ENCODE measurements at regions not wholly inside any gene's neighbourhood (a gene's known extent, or its start where the extent isn't known, plus 50 kb on each side); places are given as distances from the start of the nearest gene placed in this dataset.

DNA sequence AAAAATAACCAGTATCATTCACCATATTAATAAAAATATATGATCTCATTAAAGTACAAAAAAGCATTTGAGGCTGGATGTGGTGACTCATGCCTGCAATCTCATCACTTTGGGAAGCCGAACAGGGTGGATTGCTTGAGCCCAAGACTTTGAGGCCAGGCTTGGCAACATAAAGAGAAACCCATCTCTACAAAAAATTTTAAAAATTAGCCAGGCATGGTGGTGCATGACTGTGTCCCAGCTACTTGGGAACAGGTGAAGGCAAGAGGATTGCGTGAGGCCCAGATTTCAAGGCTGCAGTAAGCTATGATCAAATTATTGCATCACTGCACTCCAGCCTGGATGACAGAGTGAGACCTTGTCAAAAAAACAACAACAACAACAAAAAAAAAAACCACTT is 75.9 kb downstream of the RAD51AP2 start:
- TF ChIP-seq, protein P1, sequence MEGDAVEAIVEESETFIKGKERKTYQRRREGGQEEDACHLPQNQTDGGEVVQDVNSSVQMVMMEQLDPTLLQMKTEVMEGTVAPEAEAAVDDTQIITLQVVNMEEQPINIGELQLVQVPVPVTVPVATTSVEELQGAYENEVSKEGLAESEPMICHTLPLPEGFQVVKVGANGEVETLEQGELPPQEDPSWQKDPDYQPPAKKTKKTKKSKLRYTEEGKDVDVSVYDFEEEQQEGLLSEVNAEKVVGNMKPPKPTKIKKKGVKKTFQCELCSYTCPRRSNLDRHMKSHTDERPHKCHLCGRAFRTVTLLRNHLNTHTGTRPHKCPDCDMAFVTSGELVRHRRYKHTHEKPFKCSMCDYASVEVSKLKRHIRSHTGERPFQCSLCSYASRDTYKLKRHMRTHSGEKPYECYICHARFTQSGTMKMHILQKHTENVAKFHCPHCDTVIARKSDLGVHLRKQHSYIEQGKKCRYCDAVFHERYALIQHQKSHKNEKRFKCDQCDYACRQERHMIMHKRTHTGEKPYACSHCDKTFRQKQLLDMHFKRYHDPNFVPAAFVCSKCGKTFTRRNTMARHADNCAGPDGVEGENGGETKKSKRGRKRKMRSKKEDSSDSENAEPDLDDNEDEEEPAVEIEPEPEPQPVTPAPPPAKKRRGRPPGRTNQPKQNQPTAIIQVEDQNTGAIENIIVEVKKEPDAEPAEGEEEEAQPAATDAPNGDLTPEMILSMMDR (IDR thresholded peaks at IDR 0.05; ENCODE audit: borderline replicate concordance, extremely low read depth, insufficient read depth), result no peak
- no peak for DNase-seq
- no peak overlapping the region for H3K27ac ChIP-seq (ENCODE audit: low read depth in 2 of 2, low read length in 2 of 2)
- no peaks in the 10 kb centered on the region for H3K4me1 ChIP-seq (ENCODE audit: control insufficient read depth in 2 of 3, insufficient read depth in 2 of 3, low read depth in 1 of 3, low read length in 3 of 3)
- intact Hi-C loops (cut with DNase I), result no loop called here
- no peak overlapping the region for H3K9ac ChIP-seq (ENCODE audit: low read length in 3 of 3)
- no peaks in the 10 kb centered on the region for H3K36me3 ChIP-seq (ENCODE audit: control insufficient read depth in 2 of 3, insufficient read depth in 3 of 3, low read length in 3 of 3)
- H3K27me3 ChIP-seq (ENCODE audit: control insufficient read depth, insufficient read depth, low read length), result no peaks in the 10 kb centered on the region
- H3K9me3 ChIP-seq (ENCODE audit: control insufficient read depth in 2 of 3, insufficient read depth in 1 of 3, low read length in 3 of 3), result no peaks in the 10 kb centered on the region
- no peak overlapping the region for H3K4me3 ChIP-seq (ENCODE audit: low read length in 3 of 3)
- no peak for FAIRE-seq

DNA sequence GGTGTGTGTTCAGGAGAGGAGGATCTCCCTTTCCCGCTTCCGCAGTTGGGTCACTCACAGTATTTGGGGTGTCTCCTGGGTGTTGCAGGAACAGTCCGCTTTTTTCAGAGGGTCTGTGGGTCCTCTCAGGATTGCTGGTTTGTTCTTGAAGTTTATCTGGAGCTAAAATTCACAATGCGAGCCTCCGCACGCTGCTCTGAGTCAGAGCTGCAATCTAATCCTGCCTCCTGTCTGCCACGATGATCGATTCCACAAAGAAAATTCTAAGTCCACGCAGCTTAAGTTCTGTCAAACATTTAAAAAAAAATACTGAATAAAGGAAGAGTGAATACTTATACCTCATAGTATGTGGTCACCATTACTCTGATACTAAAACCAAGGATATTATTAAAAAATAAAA is 76.5 kb downstream of the RAD51AP2 start:
- Histone ChIP-seq H3K4me3 (ENCODE audit: low read length in 3 of 3) (no peak overlapping the region), H3K27ac (ENCODE audit: low read depth in 2 of 2, low read length in 2 of 2) (no peak overlapping the region), H3K4me1 (ENCODE audit: control insufficient read depth in 2 of 3, insufficient read depth in 2 of 3, low read depth in 1 of 3, low read length in 3 of 3) (no peaks in the 10 kb centered on the region), H3K27me3 (ENCODE audit: control insufficient read depth, insufficient read depth, low read length) (no peaks in the 10 kb centered on the region), H3K36me3 (ENCODE audit: control insufficient read depth in 2 of 3, insufficient read depth in 3 of 3, low read length in 3 of 3) (no peaks in the 10 kb centered on the region), H3K9me3 (ENCODE audit: control insufficient read depth in 2 of 3, insufficient read depth in 1 of 3, low read length in 3 of 3) (no peaks in the 10 kb centered on the region), H3K9ac (ENCODE audit: low read length in 3 of 3) (no peak overlapping the region)
- DNase-seq (no peak), FAIRE-seq (no peak)
- TF ChIP-seq, protein P1 (IDR thresholded peaks at IDR 0.05; ENCODE audit: borderline replicate concordance, extremely low read depth, insufficient read depth), result no peak
- intact Hi-C loops (cut with DNase I), result no loop called here

DNA sequence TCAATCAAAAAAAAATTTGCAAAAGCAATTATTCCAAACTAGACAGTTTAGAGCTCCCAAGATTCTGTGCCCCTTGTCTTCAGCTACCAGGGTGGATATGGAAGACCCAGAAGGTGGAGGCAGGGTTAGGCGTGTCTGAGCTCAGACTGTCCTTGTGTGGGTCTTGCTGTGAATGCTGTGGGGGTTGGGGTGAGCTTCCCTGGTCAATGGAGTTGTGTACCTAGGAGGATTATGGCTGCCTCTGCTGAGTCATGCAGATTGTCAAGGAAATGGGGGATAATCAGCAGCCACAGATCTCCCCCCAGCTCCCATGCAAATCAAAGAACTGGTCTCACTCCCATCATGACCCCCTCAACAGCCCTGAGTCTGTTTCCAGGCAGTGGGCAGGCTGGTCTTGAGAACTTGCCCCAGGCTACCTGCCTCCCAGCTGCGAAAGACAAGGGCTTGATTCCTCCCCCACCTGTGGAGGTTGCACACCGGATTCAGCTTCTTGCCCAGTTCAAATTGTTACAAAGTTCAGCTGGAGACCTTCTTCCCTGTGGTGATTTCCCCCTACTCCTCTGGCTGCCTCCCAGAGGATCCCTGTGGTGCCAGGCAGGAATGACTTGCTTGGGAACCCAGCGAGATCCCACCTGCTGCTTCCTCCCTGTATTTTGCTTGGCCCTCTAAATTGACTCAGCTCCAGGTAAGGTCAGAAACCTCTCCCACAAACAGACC is 77.0 kb downstream of the RAD51AP2 start:
- H3K36me3 ChIP-seq (ENCODE audit: control insufficient read depth in 2 of 3, insufficient read depth in 3 of 3, low read length in 3 of 3), result no peaks in the 10 kb centered on the region
- no peak for DNase-seq
- no peaks in the 10 kb centered on the region for H3K9me3 ChIP-seq (ENCODE audit: control insufficient read depth in 2 of 3, insufficient read depth in 1 of 3, low read length in 3 of 3)
- no peaks in the 10 kb centered on the region for H3K27me3 ChIP-seq (ENCODE audit: control insufficient read depth, insufficient read depth, low read length)
- FAIRE-seq, result no peak
- no peaks in the 10 kb centered on the region for H3K4me1 ChIP-seq (ENCODE audit: control insufficient read depth in 2 of 3, insufficient read depth in 2 of 3, low read depth in 1 of 3, low read length in 3 of 3)
- no peak overlapping the region for H3K9ac ChIP-seq (ENCODE audit: low read length in 3 of 3)
- no peak overlapping the region for H3K4me3 ChIP-seq (ENCODE audit: low read length in 3 of 3)
- no peak overlapping the region for H3K27ac ChIP-seq (ENCODE audit: low read depth in 2 of 2, low read length in 2 of 2)
- intact Hi-C loops (cut with DNase I), result no loop called here
- TF ChIP-seq, protein P1 (IDR thresholded peaks at IDR 0.05; ENCODE audit: borderline replicate concordance, extremely low read depth, insufficient read depth), result no peak

DNA sequence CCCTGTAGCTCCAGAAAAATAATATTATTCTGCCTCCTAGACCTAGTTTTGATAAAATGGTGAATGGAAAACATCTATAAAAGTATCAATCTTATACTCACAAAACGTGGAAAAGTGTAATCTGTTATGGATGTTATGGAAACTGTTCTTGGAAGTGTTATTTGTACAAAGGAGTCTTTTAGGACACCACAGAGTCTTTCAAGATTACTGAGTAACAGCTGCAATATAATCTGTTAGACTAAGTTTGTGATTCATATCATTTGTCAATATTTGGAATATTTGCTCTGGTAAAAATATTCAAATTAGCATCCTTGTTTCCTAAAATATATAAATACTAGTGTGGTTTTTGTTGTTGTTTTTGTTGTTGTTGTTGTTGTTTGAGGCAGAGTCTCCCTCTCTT is 87.9 kb downstream of the RAD51AP2 start:
- FAIRE-seq (no peak), DNase-seq (no peak)
- H3K27ac ChIP-seq (ENCODE audit: low read depth in 2 of 2, low read length in 2 of 2), result no peak overlapping the region
- H3K9ac ChIP-seq (ENCODE audit: low read length in 3 of 3), result no peak overlapping the region
- H3K4me1 ChIP-seq (ENCODE audit: control insufficient read depth in 2 of 3, insufficient read depth in 2 of 3, low read depth in 1 of 3, low read length in 3 of 3), result no peaks in the 10 kb centered on the region
- no peak overlapping the region for H3K4me3 ChIP-seq (ENCODE audit: low read length in 3 of 3)
- H3K36me3 ChIP-seq (ENCODE audit: control insufficient read depth in 2 of 3, insufficient read depth in 3 of 3, low read length in 3 of 3), result no peaks in the 10 kb centered on the region
- intact Hi-C loops (cut with DNase I), result no loop called here
- TF ChIP-seq, protein P1 (IDR thresholded peaks at IDR 0.05; ENCODE audit: borderline replicate concordance, extremely low read depth, insufficient read depth), result no peak
- H3K9me3 ChIP-seq (ENCODE audit: control insufficient read depth in 2 of 3, insufficient read depth in 1 of 3, low read length in 3 of 3), result no peaks in the 10 kb centered on the region
- no peaks in the 10 kb centered on the region for H3K27me3 ChIP-seq (ENCODE audit: control insufficient read depth, insufficient read depth, low read length)
